ENCODE measurements at regions not wholly inside any gene's neighbourhood (a gene's known extent, or its start where the extent isn't known, plus 50 kb on each side); places are given as distances from the start of the nearest gene placed in this dataset.

DNA sequence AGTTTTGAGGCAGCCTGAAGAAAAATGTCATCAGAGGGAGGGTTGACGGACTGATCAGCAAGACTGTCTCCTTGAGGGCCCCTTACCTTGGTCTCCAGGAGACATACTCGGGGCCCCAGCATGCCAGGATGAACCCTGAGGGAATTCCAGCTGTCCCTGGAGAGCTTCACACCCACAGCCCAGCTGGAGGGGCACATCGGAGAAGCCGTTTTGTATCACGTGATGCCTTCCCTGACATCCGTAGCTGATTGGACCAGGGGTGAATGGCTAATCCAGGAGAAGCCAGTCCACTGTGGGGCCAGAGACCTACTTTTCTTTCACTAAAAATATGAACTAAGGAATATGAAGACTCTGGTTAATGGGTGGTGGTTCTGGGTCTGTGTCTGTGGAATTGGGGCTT lies 86.0 kb upstream of the TP53I11 start:
- no peak for DNase-seq (ENCODE audit: low read depth)

DNA sequence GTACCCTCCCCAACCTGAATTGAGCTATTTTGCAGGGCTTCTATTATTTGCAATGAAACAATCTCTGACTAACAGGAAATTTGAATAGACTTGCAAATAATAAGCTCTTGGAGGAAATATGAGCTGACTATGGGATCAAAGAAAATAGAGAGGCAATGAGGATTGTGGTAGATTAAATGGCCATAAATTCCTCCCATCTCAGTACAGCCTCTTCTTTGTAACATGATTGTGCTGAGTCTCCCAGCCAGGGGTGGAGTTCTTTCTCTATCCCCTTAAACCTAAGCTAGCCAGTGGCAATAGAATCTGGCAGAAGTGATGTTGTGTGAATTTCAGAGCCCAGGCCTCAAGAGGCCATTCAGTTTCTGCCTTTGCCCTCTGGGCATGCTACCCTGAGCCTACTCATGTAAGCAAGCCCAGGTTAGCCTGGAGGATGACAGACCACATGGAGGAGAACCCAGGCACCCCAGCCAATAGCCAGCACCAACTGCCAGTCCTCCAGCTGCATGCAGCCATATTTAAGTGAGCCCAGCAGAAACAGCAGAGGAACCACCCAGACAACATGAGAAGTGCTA lies 86.8 kb upstream of the TP53I11 start:
- no peak for DNase-seq (ENCODE audit: low read depth)

GRCh38 chr11:45038923-45039322 lies 88.2 kb upstream of the TP53I11 start:
- DNase-seq (ENCODE audit: low read depth): no peak

DNA sequence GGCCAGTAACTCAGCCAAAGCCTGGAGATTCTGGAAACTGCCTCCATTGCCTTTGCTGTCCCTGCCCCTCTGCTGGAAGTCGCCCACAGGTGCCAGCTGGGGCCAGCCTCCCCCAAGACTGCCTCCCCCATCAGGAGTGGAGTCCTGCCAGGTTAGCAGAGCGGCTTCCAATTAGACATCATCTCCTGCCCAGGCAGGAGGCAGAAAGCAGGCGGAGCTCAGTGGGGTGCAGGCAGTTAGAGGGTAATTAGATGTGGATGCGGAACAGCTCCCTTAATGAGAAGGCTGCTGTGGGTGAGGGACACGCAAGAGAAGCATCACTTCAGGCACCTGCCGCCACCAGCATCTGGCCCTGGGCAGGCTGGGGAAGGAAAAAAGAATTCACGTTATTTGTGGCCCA lies 90.9 kb upstream of the TP53I11 start:
- DNase-seq (ENCODE audit: low read depth): no peak

DNA sequence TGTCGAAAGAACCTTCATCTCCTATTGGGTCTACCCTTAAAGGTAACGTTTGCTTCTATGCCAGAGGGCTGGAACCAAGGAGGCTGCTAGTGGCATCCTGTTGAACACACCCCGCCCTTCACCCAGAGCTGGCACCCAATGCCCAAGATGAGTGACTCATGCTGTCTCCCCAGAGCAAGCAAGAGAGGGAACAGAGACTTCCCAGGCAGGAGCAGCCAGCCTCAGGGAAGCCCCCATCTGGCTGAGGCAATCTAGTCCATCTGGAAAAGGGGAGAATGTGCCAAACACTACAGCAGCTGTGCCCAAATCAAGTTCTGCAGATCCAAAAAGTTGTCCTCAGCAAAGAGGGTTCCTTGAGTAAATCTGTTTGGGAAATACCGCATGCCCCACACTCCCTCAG lies 91.9 kb upstream of the TP53I11 start:
- no peak for DNase-seq (ENCODE audit: low read depth)

- DNase-seq (ENCODE audit: low read depth): no peak
Observed at GRCh38 chr11:45043755-45044475, 93.2 kb upstream of the TP53I11 start.

- DNase-seq (ENCODE audit: low read depth): no peak
Observed at GRCh38 chr11:45045683-45046471, 95.2 kb upstream of the TP53I11 start.

DNA sequence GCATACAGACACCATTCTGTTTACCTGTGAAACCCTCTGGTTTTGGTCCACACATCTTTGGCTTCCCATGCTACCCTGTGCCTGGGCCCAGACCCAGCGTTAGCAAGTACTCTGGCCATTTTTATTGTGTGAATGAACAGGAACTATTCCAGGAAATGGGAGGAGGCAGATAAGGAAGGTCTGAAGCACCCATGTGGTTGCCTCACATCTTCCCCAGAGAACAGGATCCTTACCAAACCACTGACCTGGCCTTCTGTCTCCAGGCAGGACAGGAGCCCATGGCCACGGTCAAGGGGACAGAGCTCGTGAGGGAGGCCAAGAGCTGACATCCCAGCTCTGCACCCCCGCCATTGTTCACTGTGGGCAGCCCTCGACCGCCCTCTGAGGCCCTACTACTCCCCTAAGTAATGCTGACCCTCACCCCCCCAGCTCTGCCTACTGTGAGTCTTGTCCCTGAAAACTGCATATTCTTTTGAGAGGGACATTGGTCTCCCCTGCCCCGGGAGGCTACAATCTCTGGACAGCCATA lies 97.7 kb upstream of the TP53I11 start:
- DNase-seq (ENCODE audit: low read depth): no peak

GRCh38 chr11:45048870-45049691 lies 97.4 kb upstream of the PRDM11 start:
- DNase-seq (ENCODE audit: low read depth): no peak

GRCh38 chr11:45050111-45050510 lies 96.3 kb upstream of the PRDM11 start:
- DNase-seq (ENCODE audit: low read depth): no peak

DNA sequence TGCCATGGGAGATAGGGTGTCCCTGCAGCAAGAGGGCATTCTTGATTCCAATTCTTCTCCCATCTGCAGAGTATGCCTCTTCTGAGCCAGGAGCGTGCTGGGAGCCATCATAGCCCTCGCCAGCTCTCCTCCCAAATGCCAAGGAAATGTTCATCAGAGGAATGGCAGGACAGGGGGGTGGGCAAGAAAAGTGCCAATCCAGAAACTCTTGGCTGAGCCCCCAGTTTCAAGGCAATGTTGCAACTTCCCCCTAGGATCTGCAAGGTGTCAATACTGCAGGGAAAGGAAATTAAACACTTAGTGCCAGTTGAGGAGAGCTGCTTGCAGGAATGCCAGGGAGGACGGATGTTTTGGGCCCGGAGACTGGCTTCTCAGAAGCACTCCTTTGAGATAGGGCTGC lies 94.8 kb upstream of the PRDM11 start:
- no peak for DNase-seq (ENCODE audit: low read depth)

DNA sequence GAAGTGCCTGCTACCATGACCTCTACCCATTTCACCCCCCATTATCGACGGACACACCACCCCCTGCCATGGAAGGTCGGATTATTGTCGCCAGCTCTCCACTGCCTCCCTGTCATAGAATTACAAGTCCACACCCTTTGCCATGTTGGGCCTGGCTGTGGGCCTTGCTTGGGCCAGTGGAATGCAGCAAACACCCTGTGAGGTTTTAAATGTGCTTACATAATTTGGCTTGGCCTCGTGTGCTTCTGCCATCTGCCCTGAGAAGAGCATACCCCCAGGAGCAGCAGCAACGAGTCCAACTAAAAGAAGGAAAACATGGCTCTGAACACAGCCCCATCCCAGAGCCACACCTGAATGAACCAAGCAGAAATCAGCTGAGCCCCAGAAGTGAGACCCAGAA lies 94.1 kb upstream of the PRDM11 start:
- DNase-seq (ENCODE audit: low read depth): no peak

DNA sequence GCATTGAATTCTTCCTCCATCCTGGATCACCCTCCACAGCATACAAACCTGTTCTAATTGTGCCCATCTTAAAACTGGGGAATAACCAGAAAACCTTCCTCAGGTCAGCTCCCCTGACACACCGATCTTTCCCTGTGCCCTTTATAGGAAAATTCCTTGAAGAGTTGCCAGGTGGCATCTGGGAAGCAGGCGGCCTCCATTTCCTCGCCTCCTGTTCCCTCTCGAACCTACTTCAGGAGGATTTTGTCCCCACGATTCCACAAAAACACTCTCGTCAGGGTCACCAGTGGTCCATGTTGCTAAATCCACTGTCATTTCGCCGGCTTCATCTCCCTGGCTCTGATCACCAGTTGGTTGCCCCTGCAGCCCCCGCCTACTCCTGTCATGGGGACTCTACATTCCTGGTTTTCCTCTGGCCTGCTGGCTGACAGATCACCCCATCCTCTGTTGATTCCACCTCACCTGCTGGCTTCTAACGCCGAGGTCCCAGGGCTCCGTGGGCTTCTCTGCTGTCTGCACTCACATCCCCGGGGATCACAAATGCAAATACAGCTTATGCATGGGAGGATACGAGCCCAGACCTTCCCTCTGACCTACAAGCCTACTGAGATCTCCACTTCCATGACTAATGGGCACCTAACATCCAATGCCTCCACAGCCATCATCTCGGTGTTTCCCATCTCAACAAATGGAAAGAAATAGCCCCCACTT lies 92.5 kb upstream of the PRDM11 start:
- no peak for DNase-seq (ENCODE audit: low read depth)

DNA sequence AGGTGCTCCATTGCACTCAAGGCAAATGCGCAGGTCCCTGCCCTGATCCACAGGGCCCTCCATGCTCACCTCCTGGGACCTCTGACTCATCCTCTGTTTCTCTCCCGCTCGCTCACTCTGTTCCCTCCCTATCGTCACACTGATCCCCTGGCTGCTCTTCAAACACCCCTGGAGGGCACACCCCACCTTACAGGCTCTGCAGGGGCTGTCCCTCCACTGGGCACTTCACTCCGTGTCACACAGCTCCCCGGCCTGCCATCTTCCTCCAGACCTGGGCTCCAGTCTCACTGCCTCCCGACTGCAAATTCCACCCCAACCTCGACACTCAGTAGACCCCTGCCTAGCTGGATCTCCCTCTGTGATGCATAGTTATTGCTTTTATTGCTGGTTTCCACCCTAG lies 91.5 kb upstream of the PRDM11 start:
- no peak for DNase-seq (ENCODE audit: low read depth)

- DNase-seq (ENCODE audit: low read depth): no peak
Observed at GRCh38 chr11:45056529-45056928, 89.9 kb upstream of the PRDM11 start.

DNA sequence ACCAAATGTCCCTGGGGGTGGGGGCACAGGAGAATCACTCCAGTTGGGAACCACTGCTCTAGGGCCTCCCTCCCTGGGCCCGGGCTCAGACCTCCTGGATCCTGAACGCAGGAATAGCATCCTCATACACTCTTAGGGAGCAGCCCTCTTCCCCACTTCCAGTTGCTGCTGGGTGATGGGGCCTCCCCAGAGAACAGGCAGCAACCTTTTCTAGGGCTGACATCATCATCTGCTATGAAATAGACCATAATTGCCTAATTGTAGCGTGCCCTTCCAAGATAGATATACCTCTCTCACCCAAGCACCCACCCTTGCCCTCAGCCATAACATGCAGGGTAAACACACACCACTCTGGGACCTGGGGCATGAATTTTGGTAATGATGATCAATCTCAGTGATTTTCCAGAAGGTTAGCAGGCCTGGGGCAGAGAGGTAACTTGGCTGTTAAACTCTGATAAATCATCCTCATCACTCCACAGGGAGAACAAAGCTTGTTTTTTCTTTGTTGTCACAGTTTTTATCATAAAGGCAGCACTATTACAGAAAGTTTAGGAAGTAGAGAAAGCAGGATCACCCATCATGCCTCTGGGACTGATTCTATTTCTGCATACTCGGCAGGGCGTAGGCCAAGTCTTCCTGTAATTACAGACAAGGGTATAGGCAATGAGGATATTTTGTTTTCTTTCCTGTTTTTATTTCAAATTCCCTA lies 88.3 kb upstream of the PRDM11 start:
- no peak for DNase-seq (ENCODE audit: low read depth)

GRCh38 chr11:45058647-45058950 lies 87.8 kb upstream of the PRDM11 start:
- no peak for DNase-seq (ENCODE audit: low read depth)

DNA sequence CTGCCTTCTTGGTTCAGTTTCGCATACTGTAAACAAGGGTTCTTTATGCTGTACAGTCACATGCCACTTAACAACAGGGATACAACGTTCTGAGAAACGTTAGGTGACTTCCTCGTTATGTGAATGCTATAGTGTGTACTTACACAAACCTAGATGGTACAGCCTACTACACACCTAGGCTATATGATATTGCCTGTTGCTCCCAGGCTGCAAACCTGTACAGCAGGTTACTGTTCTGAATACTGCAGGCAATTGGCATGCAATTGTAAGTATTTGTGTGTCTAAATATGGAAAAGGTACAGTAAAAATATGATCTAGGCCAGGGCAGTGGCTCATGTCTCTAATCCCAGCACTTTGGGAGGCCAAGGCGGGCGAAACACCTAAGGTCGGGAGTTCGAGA lies 85.7 kb upstream of the PRDM11 start:
- no peak for DNase-seq (ENCODE audit: low read depth)

- no peak for DNase-seq (ENCODE audit: low read depth)
Observed at GRCh38 chr11:45061641-45062040, 84.8 kb upstream of the PRDM11 start.

- DNase-seq (ENCODE audit: low read depth): no peak
Observed at GRCh38 chr11:45062115-45062514, 84.3 kb upstream of the PRDM11 start.

GRCh38 chr11:45062974-45063635 lies 83.3 kb upstream of the PRDM11 start:
- no peak for DNase-seq (ENCODE audit: low read depth)

Data from stimulated activated CD8-positive, alpha-beta memory T cell treated with anti-CD3 and anti-CD28 coated beads, Interleukin-12 subunit alpha, Interleukin-12 subunit beta, amount 100 ng/mL, for 1 hour (primary cell).